Thymus (tissue), 11 donors: ENCODE measurements at regions not wholly inside any gene's neighbourhood (a gene's known extent, or its start where the extent isn't known, plus 50 kb on each side); places are given as distances from the start of the nearest gene placed in this dataset.

Experiments
- DNase-seq, 9 donors: peaks; one replicate each; pipeline ENCODE4 v3.0.0-alpha.2; 2013; ENCODE audit warnings: low spot score in 9 of 9, low read depth in 6 of 9, missing footprints in 1 of 9
- H3K27ac ChIP-seq, 2 donors: one replicate each; pipeline ENCODE4 v1.5.1; 2013; ENCODE audit warnings: control low read depth in 1 of 2, low read depth in 1 of 2, low read length in 1 of 2, mild to moderate bottlenecking in 1 of 2, moderate library complexity in 1 of 2
- H3K27me3 ChIP-seq, 2 donors: one replicate each; pipeline ENCODE4 v1.5.1; 2013; ENCODE audit warnings: low read length in 1 of 2; ENCODE audit not compliant: control insufficient read depth in 2 of 2, insufficient read depth in 1 of 2
- H3K36me3 ChIP-seq, 2 donors: one replicate each; pipeline ENCODE4 v1.5.1; 2013; ENCODE audit warnings: low read length in 1 of 2, mild to moderate bottlenecking in 1 of 2, moderate library complexity in 1 of 2; ENCODE audit not compliant: control insufficient read depth in 2 of 2, insufficient read depth in 2 of 2
- H3K4me1 ChIP-seq, 2 donors: one replicate each; pipeline ENCODE4 v1.5.1; 2013; ENCODE audit warnings: low read length in 2 of 2; ENCODE audit not compliant: control insufficient read depth in 2 of 2, insufficient read depth in 2 of 2
- H3K4me3 ChIP-seq, 2 donors: one replicate each; pipeline ENCODE4 v1.5.1; 2013; ENCODE audit warnings: low read length in 2 of 2, control low read depth in 1 of 2, mild to moderate bottlenecking in 1 of 2
- H3K9me3 ChIP-seq, 2 donors: one replicate each; pipeline ENCODE4 v1.5.1; 2013; ENCODE audit warnings: low read length in 1 of 2, mild to moderate bottlenecking in 1 of 2; ENCODE audit not compliant: control insufficient read depth in 2 of 2, insufficient read depth in 1 of 2
- WGBS: extraction: QIAGEN DNeasy Blood & Tissue Kit; methylation state at CpG from one replicate; pipeline ENCODE4 v1.1.7; 2013; 5-methylcytosine and 5-hydroxymethylcytosine counted together
- donor health status: healthy.

DNA sequence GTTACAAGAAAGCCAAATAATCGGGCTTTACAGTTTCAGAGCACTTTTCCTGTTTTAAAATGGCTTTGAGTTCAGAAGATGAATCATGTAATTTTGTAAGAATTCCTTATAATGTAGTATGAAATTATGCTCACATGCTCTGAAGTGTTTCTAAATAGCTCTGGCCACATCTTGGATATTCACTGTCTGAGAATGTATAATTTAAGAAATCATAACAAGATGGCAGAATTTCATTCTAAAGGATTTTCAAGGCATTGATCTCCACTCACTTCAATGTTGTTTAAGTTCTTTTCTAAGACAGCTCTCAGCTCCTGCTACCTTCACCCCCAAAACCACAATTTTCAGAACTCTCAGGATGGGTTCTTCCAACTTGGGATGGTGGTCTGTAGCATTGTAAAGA lies 180.1 kb downstream of the DACT1 start:
- 96% methylated on average over 1 of the region's 1 CpG for WGBS
- no peaks in the 10 kb centered on the region for H3K4me1 ChIP-seq
- no peaks in the 10 kb centered on the region for H3K36me3 ChIP-seq
- DNase-seq = no peak
- no peak overlapping the region for H3K27ac ChIP-seq
- H3K9me3 ChIP-seq = no peaks in the 10 kb centered on the region
- no peaks in the 10 kb centered on the region for H3K27me3 ChIP-seq
- H3K4me3 ChIP-seq = no peak overlapping the region

DNA sequence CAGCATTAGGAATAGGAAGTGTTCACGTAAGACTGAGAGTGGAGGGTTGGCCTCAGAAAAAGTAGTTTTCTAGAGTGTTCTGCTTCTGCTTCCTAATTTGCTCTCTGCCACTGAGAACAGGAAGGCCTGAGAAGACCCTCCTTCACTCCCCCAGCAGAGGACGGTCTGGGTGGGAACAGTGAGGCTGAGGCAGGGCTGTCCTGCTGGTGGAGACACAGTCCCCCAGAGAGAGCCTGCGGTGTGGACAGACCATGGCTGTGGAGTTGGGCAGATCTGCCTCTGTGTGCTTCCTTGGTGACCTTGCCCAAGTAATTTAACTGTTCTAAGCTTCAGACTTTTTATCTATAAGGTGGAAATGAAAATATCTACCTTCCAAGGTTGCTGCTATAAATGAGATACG lies 182.3 kb downstream of the DACT1 start:
- H3K27ac ChIP-seq = no peak overlapping the region
- H3K27me3 ChIP-seq = no peaks in the 10 kb centered on the region
- no peaks in the 10 kb centered on the region for H3K4me1 ChIP-seq
- WGBS = 94% methylated on average over 4 of the region's 4 CpGs
- no peak for DNase-seq
- no peak overlapping the region for H3K4me3 ChIP-seq
- no peaks in the 10 kb centered on the region for H3K36me3 ChIP-seq
- H3K9me3 ChIP-seq = no peaks in the 10 kb centered on the region

- no peaks in the 10 kb centered on the region for H3K4me1 ChIP-seq
- H3K36me3 ChIP-seq = no peaks in the 10 kb centered on the region
- no peak overlapping the region for H3K4me3 ChIP-seq
- H3K27ac ChIP-seq = no peak overlapping the region
- DNase-seq = no peak
- no peaks in the 10 kb centered on the region for H3K9me3 ChIP-seq
- no peaks in the 10 kb centered on the region for H3K27me3 ChIP-seq
- 98% methylated on average over 3 of the region's 3 CpGs for WGBS
Observed at GRCh38 chr14:58821421-58821820, 183.7 kb downstream of the DACT1 start.

DNA sequence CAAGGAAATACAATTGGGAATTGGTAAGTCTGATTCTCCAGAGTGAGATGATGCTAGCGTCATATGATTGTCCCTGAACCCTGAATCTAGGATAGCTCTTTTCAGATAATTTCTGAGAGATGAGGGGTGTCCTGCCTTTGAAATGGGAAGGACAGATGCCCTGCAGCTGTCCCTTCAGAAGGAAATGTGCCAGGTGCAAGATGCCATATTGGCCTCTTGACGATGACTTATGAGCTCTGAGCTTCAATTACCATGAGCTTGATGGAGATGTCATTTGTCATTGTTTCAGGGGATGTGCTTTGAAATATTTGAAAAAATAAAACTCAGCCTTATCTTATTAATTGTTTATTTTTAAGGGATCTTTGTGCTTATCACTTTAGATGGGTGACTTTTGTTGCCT lies 185.1 kb downstream of the DACT1 start:
- Histone ChIP-seq H3K9me3 (peaks cover 0 to 6% of the 10 kb centered on the region in 2 donors), H3K36me3 (no peaks in the 10 kb centered on the region), H3K27me3 (no peaks in the 10 kb centered on the region), H3K27ac (no peak overlapping the region), H3K4me1 (no peaks in the 10 kb centered on the region), H3K4me3 (no peak overlapping the region)
- WGBS = 96% methylated on average over 2 of the region's 2 CpGs
- no peak for DNase-seq

DNA sequence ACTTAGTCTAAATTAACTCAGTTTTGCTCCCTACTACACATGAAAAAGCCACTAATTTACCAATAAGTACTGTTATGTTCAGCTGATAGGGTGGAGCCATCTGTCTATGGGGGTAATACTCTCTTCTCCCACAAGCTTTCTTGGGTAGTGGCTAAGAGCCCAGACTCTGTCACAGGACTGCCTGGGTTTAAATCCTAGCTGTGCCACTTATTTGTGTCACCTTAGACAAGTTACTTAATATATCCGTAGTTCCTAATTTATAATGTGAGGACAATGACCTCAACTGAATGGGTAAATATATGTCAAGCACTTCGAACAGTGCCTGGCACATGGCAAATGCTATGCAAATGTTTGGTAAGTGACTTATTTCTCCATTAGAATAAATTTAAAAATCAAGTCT lies 185.6 kb downstream of the DACT1 start:
- H3K27ac ChIP-seq = no peak overlapping the region
- H3K4me1 ChIP-seq = no peaks in the 10 kb centered on the region
- H3K36me3 ChIP-seq = no peaks in the 10 kb centered on the region
- H3K9me3 ChIP-seq = peaks cover 0 to 7% of the 10 kb centered on the region in 2 donors
- H3K27me3 ChIP-seq = no peaks in the 10 kb centered on the region
- 96% methylated on average over 2 of the region's 2 CpGs for WGBS
- DNase-seq = no peak
- H3K4me3 ChIP-seq = no peak overlapping the region

GRCh38 chr14:58824106-58824505 lies 186.3 kb downstream of the DACT1 start:
- DNase-seq = no peak
- 97% methylated on average over 2 of the region's 2 CpGs for WGBS
- no peaks in the 10 kb centered on the region for H3K27me3 ChIP-seq
- no peaks in the 10 kb centered on the region for H3K4me1 ChIP-seq
- no peaks in the 10 kb centered on the region for H3K36me3 ChIP-seq
- no peak overlapping the region for H3K4me3 ChIP-seq
- no peak overlapping the region for H3K27ac ChIP-seq
- peaks cover 0 to 7% of the 10 kb centered on the region in 2 donors for H3K9me3 ChIP-seq

GRCh38 chr14:58824796-58825195 lies 187.0 kb downstream of the DACT1 start:
- Histone ChIP-seq H3K4me1 (no peaks in the 10 kb centered on the region), H3K9me3 (peaks cover 0 to 7% of the 10 kb centered on the region in 2 donors), H3K36me3 (no peaks in the 10 kb centered on the region), H3K4me3 (no peak overlapping the region), H3K27ac (no peak overlapping the region), H3K27me3 (no peaks in the 10 kb centered on the region)
- DNase-seq = no peak
- WGBS = 88% methylated on average over 3 of the region's 3 CpGs

DNA sequence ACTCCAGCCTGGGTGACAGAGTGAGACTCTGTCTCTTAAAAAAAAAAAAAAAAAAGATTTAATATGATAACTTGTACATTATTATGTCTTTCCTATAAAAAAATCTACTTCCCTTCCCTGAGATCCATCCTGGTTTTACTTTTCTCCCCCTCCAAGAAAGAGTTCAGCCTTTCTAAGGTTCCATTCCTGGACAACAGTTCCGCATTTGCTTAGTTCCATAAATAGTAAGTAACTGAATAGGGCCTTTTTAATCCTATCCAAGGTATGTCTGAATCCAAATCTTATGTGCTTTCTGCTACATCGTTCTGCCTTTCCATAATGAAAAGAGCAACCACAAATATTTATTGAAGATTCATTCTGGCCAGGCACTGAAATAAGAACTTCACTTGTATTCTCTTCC lies 187.8 kb downstream of the DACT1 start:
- no peaks in the 10 kb centered on the region for H3K4me1 ChIP-seq
- no peaks in the 10 kb centered on the region for H3K36me3 ChIP-seq
- no peak overlapping the region for H3K27ac ChIP-seq
- no peaks in the 10 kb centered on the region for H3K27me3 ChIP-seq
- no peak overlapping the region for H3K4me3 ChIP-seq
- no peak for DNase-seq
- H3K9me3 ChIP-seq = peaks cover 0 to 7% of the 10 kb centered on the region in 2 donors
- 90% methylated on average over 2 of the region's 2 CpGs for WGBS

DNA sequence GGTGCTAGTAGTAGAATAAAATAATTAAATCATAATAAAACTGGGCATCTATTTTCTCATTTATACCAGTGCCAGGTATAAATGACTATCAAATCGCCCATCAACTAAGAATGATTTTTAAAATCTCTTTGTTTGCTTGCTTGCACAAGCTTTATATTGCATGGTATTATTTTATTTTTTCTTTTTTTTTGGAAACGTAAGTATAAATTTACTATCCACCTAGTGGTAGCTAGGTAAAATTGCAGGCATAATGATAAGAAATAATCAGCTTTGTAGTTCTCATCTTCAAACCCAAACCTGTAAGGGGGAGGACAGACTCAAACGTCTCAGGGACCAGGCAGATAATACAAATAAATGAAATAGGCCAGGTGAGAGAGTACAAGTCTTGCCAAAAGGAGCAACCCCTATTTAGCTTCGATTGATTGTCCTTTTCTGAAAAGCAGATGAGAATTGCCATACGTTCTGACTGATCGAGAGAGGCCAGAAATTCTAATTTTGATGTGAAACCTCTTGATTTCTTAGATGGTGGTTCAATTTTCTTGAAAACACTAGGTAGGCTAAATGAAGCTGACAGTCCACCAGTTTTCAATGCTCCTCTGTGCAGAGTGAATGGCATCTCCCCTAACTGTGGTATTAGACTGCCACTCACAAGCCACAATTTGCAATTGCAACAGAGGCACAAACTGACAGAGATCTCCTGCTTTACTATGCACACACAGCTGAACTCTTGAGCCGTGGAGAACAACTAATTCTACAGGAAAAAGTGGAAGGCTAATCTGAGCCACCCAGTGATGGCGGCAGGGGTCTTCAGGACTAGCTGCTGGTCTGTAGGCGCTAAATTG lies 189.3 kb downstream of the DACT1 start:
- Histone ChIP-seq H3K36me3 (no peaks in the 10 kb centered on the region), H3K27me3 (no peaks in the 10 kb centered on the region), H3K4me3 (no peak overlapping the region), H3K9me3 (peaks cover 0 to 7% of the 10 kb centered on the region in 2 donors), H3K27ac (no peak overlapping the region), H3K4me1 (no peaks in the 10 kb centered on the region)
- DNase-seq = no peak
- 96% methylated on average over 9 of the region's 9 CpGs for WGBS
